GM18498 (cell line): ENCODE measurements at regions not wholly inside any gene's neighbourhood (a gene's known extent, or its start where the extent isn't known, plus 50 kb on each side); places are given as distances from the start of the nearest gene placed in this dataset.
A peak's percentile ranks its signal among the peaks of the same experiment; 100 is the strongest.
"Not testable (repeated sequence)": the region's sequence is repeated elsewhere in the genome, so short reads cannot be mapped to it uniquely, and the experiment has no call there.

Experiments used
- ATAC-seq: cut with Tn5 transposase; IDR thresholded peaks from one replicate; pipeline ENCODE4 v1.9.1; 2021; ENCODE audit warnings: mild to moderate bottlenecking, moderate library complexity; ENCODE audit not compliant: unreplicated experiment

DNA sequence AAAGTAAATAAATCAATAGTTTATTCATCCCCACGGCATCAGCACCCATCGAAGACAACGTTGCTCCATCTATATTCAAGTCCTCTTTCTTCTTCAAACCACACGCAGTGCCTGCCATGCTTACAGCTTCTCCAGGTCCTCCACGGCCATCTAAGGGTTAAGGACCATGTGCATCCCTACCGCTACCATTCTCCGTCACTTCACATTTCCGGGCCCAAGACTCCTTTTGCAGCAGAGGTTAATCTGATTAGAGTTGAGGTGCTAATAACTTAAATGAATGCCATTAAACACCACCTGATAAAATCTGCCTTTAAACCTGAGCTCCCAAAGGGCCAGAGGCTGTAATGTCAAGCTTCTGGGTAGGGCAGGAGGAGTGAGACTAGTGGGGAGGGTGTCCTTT is 79.7 kb upstream of the CCND2 start:
- ATAC-seq: no peak

DNA sequence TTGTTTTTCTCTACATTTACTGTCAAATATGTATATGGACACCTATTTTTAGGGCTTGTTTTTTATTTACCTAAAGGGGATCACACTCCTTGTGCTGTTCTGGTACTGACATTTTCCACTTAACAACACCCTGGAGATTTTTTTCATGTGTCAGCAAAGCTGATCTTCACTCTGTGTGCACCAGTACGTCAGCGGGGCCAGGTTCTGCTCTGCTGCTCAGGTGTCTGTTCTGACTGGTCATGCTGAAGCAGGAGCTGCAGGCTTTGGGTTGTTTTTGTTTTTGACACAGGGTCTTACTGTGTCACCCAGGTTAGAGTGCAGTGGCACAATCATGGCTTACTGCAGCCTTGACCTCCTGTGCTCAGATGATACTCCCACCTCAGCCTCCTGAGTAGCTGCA is 81.9 kb upstream of the CCND2 start:
- no peak for ATAC-seq

DNA sequence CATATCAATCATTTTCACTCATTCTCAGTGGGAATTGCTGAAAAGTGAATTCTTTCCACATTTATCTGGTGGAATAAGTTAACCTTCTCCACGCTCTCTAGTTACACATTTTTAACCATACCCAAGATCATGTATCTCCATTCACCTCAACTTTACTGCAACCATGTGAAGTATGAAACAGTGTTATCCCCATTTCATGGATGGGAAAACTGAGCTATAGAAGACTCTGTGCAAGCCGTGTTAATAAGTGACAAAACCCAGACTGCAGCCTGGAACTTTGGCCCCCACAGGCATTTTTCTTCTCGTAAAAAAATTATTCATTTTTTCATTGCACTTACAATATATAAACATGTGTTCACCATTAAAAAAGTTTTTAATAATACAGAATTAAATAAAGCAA is 82.4 kb upstream of the CCND2 start:
- ATAC-seq: no peak

DNA sequence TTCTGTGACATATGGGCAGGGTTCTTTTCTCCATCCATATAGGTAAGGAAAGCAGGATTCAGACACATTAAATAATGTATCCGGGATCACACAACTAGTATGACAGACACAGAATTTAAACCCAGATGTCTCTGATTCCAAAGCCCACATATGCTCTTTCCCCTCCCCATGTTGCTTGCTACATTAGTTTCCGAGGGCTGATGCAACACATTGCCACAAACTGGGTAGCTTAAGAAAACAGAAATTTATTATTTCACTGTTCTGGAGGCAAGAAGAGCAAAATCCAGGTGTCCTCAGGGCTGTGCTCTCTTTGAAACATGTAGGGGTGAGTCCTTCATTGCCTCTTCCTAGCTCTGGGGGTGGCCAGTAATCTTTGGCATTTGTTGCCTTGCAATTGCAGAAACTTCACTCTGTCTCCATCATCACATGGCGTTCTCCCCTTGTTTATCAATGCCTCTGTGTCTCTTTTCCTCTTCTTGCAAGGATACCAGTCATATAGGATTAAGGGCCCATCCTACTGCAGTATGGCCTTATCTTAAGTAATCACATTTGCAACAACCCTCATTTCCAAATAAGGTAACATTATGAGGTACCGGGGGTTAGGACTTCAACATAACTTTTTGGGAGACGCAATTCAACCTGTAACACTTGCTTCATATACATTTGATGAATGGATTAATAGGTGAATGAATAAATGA is 83.0 kb upstream of the CCND2 start:
- no peak for ATAC-seq

DNA sequence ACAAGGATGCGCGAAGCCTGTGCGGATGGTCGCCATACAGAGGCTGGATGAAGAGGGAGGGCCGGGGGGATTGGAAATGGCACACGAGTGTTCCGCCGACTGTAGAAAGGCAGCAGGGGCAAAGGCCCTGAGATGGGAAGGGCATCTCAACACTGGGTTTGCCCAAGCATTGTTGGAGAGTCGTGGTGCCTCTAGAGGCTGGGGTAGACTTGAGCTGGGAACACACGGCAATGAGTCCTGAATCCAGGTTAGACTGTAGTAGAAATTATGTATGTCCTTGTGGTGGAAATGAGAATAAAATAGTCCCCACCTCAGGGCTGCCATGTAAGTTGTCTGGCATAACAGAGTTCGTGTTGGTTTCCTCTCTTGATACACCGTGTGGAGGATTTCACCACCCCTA is 83.8 kb upstream of the CCND2 start:
- no peak for ATAC-seq

DNA sequence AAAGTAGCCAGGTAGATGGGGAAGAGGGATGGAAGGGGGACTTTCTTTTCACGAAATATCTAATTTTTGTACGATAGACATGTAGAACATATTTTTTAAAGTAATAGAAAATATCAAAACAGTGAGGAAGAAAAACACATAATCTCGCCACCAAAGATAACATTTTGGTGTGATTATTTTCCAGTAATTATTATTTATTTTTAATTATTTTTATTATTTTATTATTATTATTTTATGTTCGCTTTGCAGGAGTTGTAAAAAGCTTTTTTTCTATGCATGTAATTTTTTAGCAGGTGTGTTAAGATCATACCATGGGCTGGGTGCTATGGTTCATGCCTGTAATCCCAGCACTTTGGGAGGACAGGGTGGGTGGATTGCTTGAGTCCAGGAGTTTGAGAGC is 85.6 kb upstream of the CCND2 start:
- no peak for ATAC-seq

DNA sequence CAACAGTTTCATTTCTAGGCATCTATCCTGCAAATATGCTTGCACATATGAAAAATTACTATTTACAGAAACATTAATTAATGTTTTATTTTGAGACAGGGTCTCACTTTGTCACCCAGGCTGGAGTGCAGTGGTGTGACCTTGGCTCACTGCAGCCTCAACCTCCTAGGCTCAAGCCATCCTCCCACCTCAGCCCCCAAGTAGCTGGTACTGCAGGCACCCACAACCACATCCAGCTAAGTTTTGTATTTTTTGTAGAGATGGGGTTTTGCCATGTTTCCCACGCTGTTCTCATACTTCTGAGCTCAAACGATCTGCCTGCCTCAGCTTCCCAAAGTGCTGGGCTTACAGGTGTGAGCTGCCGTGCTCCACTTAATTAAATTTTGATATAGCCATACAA is 86.2 kb upstream of the CCND2 start:
- ATAC-seq: not testable (repeated sequence)

DNA sequence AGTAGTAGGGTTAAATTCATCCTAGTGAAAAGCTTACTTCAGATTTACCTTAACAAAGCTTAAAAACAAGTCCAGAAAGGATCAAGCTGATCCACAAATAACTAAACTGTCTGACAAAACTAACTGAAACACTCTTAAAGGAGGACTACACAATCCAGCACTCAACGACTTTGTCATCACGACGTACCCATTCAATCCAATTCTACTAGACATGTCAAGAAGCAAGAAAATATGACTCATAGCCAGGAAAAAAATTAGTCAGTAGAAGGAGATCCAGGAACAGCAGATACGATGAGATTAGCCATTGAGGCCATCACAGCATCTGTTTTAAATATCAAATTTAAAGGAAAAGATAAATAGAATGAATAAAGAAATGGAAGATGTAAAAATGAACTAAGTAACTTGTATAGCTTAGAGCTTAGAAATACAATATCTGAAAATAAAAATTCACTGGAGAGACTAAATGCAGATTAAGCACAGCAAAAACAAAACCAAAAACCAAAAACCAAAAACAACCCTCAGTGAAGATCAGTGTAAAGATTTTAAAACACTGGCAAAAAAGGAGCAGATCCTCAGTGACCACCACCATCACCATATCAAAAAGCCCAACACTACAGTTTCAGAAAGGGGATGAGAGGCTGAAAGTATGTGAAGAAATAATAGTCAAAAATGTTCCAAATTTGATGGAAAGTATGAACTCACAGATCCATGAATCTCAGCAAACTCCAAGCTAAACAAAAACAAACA is 95.0 kb upstream of the CCND2 start:
- ATAC-seq: no peak

DNA sequence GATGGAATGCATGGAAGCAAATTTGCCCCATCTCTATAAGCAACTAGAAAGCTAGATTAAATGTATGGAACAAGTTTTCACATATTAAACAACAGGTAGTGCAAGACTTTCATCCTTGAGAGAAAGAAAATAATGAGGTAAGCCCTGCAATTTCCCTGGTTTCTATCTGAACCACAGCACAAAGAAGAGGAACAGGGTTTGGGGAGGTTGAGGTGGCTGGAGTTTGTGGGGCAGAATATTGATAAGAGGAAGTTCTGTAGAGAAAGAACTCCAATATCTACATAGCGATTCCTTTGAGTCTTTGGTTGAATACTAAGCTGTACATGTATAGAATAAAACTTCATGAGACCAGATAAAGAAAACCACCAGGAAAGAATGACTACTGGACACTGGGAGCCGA is 96.3 kb upstream of the CCND2 start:
- no peak for ATAC-seq

DNA sequence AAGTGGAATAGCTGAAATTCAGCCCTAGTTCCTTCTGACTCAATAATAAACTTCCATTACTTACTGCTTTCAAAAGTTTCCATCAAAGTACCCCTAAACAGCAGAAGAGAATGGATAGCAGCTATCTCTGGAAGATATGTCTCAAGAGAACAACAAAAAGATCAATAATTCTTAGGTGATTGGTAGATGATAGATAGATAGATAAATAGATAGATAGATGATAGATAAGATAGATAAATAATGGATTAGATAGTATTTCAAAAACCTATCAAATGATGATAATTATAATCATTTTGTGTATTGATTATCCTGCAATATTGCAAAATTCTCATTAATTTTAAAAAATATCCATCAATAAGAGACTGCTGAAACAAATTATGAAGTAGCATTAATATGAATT is 97.4 kb upstream of the CCND2 start:
- no peak for ATAC-seq

DNA sequence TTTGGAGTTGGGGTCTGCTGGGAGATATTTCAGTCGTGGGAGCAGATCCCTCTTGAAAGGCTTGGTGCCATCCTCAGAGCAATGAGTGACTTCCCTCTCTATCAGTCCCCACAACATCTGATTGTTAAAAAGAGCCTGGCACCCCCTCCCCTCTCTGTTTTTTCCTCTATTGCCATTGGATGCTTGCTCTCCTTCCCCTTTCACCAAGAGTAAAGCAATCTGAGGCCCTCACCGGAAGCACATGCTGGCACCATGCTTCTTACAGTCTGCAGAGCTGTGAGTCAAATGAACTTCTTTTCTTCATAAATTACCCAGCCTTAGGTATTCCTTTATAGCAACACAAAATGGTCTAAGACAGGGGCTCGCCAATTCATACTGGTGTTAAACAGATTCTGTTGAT is 99.1 kb upstream of the CCND2 start:
- ATAC-seq: no peak

DNA sequence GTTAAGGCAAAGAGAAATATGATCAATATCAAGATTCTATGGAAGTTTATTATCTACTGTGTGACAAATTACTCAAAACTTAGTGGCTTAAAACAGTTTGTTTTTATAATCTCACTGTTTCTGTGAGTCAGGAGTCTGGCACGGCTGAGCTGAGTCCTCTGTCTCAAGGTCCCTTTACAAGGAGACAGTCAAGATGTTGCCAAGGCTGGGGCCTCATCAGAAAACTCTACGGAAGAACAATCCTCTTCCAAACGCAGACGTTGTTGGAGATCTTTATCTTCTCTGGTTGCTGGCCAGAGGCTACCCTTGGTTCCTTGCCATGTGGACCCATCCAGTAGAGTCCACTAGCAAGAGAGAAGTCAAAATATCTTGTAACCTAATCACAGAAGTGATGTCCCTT is 100.6 kb upstream of the CCND2 start:
- ATAC-seq: no peak

DNA sequence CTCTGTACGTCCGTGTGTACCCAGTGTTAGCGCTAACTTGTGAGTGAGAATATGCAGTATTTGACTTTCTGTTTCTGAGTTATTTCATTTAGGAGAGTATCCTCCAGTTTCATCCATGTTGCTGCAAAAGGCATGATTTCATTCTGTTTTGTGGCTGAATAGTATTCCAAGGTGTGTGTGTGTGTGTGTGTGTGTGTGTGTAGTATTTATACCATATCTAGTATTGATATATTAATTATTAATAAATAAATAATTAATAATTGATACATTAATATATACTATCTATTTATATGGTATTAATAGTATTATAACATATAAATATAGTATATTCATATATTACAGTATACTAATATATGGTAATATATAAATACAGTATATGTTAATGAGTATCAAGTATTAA is 101.8 kb upstream of the CCND2 start:
- no peak for ATAC-seq

DNA sequence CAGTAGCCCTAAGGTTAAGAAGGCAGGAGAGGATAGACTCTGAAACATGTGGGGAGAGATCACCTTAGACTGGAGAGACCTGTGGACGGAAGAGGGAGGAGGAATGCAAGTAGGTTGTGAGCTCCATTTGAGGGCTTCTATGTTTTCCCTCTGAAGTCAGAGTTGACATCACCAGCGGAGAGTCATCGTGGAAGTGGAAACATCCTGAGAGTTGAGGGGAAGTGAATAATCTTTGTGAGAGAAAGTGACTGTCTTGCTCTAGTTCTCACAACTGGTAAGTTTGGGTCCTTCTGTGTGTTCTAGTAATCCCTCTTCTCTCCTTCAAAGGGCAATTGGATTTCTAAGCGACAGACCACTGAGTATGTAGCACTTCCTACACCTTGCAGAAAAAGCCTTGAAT is 103.6 kb upstream of the CCND2 start:
- ATAC-seq: no peak

DNA sequence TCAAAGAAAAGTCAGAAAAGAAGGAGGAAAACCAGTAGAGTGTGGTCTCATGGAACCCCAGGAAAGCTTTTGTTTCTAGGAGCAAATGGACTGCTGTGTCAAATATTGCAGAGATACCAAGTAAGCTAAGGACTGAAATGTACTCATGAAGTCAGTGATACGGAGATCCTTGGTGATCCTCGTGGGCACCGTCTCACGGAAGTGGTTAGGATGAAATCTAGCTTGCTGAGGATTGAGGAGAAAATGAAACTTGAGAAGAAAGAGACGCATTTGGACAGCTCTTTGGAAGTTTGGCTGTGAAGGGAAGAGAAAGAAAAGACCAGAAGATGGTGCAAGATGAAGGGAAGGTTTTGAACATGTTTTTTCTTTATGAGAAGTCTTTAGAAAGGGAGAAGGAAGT is 104.0 kb upstream of the CCND2 start:
- ATAC-seq: no peak

DNA sequence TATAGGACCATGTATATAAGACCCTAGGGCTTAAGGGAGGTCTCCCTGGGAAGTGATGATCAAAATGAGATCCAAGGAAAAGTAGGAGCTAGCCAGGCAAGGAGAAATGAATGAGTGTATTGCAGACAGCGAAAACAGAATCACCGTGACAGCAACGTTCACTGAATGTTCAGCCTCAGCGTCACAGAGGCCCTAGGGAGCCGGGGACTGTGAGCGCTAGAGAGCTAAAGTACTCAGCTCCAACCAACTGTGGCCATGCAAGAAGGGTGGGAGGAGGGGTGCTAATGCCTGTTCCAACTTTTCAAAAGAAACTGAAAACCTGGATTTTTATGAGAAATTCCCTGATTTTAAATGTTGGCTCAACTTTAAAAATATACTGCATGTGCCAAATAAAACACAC is 105.5 kb upstream of the CCND2 start:
- ATAC-seq: no peak

DNA sequence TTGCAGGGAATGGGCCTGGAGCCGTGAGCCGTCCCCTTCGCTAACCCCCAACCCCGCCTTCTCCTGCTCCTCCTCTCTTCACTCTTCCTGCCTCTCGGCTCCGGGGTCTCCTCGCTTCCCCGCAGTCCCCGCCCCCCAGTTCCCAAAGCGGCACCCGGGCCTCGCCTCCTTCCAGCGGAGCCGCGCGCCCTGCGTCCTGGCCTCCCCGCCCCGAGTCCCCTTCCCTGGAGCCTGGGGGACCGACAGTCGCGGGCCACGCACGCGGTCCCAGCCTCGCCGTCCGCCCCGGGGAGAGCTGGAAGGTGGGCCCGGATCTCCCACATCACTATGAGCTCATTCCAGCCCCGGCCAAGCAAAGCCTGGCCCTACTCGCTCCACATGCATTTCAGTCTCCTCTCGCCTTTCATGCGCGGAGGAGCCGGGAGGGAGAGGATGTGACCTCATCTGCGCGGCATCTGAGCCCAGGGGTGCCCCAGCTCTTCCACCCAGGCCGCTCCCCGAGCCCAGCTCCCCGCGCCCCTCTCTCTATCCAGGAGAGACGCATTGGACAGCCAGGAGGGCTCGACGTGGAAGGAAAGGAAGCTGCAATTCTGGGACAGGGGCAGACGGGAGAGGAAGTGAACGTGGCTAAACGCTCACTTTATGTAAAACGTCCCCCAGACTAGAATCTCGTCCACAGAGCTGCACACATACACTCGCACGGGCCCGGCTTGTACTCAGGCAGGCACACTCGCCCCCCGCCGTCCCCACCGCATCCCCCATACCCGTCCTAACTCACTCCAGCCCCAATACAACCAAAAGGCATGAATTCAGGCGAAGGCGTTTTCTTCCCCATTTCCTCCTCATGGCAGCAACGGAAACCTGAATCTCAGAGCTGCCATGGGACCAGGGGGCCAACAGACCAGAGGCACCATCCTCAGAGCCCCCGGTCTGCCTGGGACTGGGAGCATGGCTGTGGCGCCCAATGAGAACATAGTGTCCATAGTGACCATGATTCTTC is 108.7 kb upstream of the CCND2 start:
- peak; percentile 70 for ATAC-seq

DNA sequence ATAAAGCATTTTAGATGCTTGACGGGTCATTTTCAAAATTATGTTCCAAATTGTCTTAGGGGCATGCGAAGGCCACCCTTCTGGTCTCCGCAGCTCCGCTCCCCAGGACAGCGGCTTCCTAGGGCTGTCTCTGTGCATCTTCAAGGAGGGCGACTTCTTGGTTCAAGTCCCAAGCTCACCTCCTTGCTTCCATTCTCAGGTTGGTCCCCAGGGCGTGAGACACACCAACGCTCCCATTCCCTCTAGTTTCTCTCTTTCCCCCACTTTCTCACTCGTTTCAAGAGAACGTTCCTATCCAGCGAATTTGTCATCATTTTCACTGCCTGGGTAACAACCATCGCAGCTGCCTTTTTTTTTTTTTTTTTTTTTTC is 109.4 kb upstream of the CCND2 start:
- ATAC-seq: no peak

DNA sequence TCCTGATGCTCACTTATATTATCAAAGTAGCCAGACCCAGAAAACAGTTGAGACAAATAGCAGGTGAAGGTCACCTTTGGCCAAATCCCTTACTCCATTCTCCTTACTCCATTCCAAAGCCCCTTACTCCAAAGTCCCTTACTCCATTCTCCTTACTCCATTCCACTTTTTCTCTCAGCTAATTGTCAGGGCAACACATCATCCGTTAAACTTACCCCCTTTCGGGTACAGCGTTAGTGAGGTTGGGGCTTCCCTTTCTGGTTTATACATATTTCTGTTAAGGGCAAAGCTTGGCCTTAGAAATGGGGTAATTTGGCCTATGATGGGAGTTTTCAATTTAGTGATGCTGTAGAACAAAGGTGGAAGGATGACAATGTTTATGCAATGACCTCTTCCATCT is 111.8 kb upstream of the CCND2 start:
- ATAC-seq: no peak

DNA sequence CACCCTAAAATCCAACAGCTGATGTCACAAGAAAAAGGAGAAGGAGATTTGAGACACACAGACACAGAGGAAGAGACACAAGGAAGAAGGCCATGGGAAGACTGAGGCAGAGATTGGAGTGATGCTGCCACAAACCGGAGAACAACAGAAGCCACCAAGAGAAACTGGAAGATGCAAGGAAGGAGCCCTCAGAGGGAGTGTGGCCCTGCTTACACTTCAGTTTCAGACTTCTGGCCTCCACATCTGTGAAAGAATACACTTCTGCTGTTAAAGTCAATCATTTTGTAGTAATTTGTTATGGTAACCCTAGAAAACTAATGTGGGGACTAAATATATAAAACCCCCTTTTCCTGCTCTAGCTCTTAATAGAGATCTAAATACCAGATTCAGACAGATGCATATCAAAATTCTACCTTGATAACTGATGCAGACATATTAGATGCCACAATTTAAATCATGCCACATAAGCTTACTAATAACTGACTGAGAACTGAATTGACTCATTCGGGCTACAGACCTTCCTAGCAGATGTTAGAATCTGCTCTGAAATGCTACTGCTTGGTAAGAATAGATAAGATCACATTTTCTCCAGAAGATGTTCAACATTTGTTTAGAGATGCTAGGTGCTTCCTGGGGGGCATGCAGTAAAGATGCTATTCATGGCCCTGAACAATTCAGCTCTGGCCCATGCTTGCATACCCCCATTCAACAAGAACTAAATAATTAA is 113.1 kb upstream of the CCND2 start:
- ATAC-seq: no peak

DNA sequence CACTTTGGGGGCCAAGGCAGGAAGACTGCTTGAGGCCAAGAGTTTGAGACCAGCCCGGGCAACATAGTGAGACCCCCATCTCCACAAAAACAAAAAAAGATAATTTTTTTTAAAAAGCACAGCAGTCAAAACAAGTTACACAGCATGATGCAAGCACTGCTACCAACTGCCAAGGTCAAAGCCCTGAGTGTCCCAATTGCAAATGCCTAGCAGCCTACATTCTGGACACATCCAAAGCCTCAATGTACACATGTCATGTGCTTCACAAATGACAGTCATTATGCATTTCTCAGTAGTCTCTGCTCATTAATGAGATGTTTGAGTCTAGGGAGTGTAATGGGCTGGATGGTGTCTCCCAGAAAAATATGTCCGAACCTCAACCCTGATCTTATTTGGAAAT is 113.7 kb upstream of the CCND2 start:
- ATAC-seq: no peak
